ENCODE measurements at regions not wholly inside any gene's neighbourhood (a gene's known extent, or its start where the extent isn't known, plus 50 kb on each side); places are given as distances from the start of the nearest gene placed in this dataset.

GRCh38 chr12:93156086-93156716, 221.5 kb upstream of the NUDT4 start:
- no peak for DNase-seq (ENCODE audit: low read depth)

DNA sequence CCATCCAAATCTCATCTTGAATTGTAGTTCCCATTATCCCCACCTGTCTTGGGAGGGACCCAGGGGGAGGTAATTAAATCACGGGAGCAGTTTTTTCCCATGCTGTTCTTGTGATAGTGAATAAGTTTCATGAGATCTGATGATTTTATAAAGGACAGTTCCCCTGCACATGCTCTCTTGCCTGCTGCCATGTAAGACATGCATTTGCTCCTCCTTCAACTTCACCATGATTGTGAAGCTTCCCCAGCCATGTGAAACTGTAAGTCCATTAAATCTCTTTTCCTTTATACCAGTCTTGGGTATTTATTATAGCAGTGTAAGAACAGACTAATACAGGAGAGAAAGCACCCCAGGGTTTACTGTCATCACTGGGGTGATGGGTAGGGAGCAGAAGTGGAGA, 220.4 kb upstream of the NUDT4 start:
- DNase-seq (ENCODE audit: low read depth) = no peak

DNA sequence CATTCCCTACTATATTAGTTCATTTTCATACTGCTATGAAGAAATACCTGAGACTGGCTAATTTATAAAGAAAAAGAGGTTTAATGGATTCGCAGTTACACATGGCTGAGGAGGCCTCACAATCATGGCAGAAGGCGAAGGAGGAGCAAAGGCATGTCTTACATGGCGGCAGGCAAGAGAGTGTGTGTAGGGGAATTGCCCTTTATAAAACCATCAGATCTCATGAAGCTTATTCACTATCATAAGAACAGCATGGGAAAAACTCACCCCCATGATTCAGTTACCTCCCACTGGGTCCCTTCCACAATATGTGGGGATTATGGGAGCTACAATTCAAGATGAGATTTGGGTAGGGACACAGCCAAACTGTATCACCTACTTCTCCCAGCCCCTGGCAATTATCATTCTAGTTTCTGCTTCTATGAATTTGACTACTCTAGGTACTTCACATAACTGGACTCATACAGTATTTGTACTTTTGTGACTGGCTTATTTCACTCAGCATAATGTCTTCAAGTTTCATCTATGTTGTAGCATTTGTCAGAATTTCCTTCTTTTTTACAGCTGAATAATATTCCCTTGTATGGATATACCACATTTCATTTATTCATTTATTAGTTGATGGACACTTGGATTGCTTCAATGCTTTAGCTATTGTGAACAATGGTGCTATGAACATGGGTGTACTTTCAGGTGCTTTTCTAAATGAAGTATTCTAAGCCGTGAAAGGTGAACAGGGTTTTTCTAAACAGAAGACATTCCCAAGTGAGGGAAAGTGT, 219.5 kb upstream of the NUDT4 start:
- DNase-seq (ENCODE audit: low read depth) = no peak

- DNase-seq (ENCODE audit: low read depth) = no peak
Measured at GRCh38 chr12:93163260-93164036, 214.3 kb upstream of the NUDT4 start.

GRCh38 chr12:93164103-93164880, 213.4 kb upstream of the NUDT4 start:
- DNase-seq (ENCODE audit: low read depth) = no peak

DNA sequence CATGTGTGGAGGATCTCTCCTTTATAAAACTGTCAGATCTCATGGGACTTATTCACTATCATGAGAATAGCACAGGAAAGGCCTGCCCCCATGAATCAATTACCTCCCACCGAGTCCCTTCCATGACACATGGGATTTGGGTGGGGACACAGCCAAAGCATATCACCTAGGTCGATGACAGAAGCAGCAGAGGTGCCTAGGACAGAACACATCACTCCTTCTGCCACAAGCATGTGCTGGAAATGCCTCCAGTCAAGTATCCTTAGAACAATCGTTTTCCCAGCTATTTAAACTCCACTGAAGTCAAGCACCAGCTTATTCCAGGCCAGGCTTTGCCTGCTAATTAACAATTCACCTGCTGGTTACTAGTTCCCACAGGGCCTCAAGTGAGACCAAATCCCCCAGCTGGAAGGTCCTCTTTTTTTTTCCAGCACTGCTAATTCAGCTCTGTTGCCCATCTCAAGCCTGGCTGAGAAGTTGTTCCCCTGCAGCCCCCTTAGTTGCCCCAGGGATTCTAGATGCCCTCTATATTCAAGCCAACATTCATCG, 212.3 kb upstream of the NUDT4 start:
- DNase-seq (ENCODE audit: low read depth) = no peak

GRCh38 chr12:93166541-93167307, 211.0 kb upstream of the NUDT4 start:
- DNase-seq (ENCODE audit: low read depth) = no peak

GRCh38 chr12:93167331-93167730, 210.4 kb upstream of the NUDT4 start:
- no peak for DNase-seq (ENCODE audit: low read depth)

DNA sequence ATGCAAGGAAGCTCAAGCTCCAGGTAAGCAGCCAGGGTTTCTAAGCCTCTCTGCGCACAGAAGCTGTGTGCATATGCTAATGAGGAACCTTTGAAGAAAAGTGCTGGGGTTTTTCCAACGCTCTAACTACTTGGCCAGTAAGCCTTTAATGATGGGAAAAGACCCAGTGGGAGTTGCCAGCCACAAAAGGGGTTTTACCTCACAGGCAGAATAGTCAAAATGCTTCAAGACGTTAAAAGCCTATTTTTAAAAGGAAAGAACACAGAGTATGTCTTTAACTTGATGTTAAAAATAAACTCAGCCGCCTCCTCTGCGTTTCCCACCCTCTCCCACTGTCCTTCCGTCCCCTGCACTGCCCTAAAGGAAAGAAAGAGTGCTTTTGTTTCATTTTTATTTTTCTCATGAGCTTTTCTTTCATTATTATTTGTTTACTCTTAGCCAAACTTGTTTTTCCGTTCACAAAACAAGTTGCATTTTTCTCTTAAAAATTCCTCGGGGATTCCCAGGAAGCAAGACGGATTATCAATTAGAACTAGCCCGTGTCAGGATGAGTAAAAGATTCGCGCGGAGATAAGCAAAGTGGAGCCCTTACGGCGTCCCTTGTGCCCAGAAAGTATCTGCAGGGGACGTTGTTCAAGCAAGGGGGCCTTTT, 209.8 kb upstream of the NUDT4 start:
- DNase-seq (ENCODE audit: low read depth) = no peak

- no peak for DNase-seq (ENCODE audit: low read depth)
Measured at GRCh38 chr12:93168751-93169150, 209.0 kb upstream of the NUDT4 start.

GRCh38 chr12:93169536-93169935, 208.2 kb upstream of the NUDT4 start:
- no peak for DNase-seq (ENCODE audit: low read depth)

GRCh38 chr12:93170928-93171327, 206.8 kb upstream of the NUDT4 start:
- DNase-seq (ENCODE audit: low read depth) = no peak

GRCh38 chr12:93173178-93173957, 204.4 kb upstream of the NUDT4 start:
- DNase-seq (ENCODE audit: low read depth) = peak; percentile 73

- peak; percentile 89 for DNase-seq (ENCODE audit: low read depth)
Measured at GRCh38 chr12:93174048-93174447, 203.7 kb upstream of the NUDT4 start.

DNA sequence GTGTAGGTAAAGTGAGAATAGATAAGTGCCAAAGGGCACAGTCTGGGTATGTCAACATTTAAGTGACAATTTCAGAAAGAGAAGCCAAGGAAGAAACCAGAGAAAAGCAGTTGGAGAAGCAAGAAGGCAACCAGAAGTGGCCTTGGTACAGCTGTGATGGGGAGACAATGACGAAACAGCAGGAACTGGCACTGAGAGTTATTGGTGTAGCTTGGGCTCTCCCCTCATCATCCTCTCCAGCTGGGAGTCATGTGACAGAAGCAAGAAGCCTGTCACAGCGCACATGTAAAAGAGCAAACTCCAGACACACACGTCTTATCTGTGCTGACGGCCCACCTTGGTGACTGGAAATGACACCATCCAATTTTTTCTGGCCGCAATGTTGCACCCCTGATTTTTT, 203.3 kb upstream of the NUDT4 start:
- DNase-seq (ENCODE audit: low read depth) = no peak

GRCh38 chr12:93176165-93176564, 201.6 kb upstream of the NUDT4 start:
- no peak for DNase-seq (ENCODE audit: low read depth)

DNA sequence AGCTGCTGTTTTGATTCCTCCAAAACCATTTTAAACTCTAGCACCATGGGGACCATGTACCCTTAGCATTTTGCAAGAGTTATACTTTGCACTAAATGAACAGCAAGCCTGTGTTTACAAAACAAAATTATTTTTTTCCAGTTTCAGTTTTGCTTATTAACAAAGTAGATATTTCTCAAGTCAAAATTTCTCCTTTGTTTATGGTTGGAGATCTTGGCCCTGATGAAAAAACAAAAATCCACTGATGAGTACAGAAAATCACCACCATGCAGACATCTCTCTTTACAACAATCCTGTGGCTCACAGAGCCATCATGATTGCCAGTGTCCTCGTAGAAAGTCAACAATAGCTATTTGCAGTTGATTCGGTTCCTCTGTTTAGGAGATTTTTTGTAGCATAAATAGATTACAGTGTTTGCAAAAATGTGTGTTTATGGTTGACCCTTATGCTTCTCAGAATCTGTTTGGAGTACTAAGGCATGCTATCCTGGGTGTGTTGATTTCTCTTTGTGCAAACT, 201.1 kb upstream of the NUDT4 start:
- DNase-seq (ENCODE audit: low read depth) = no peak

DNA sequence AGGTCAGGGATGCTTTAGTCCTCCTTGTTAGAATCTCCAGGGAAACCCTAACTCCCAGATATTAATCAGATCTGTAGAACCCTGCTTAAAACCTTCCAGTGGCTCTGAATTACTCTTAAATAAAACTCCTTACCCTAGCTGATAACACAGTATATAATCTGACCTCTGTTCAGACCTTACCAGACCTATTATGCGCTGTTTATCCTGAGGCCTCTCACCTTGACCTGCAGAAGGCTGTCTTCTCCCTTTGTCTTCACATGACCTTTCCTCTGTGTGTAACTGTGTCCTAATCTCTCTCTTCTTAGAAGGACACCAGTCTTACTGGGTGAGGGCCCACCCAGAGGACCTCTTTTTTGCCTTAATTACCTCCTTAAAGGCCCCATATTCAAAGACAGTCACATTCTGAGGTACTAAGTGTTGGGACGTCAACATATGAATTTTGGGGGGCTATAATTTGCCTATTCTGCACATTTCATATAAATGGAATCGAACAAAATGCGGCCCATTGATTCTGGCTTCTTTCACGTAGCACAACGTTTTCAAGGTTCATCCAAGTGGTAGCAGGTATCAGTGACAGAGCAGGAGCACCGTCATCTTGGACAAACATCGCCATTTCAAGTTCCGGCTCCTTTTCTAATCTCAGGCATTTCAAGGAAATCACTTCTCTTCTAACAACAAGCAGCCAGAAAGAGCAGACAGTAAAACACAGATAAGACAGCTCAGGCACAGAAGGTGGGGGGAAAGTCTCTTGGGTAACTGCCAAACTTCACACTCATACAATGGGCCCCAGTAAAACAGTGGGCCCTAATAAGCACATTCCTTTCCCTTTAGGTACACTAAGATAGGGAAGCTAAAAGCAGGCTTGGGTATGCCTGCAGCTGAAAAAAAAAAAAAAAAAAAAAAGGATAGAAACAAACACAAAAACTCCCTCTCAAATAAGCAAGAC, 200.2 kb upstream of the NUDT4 start:
- DNase-seq (ENCODE audit: low read depth) = no peak

All from fibroblast of the conjunctiva (primary cell).